ACC112 (cell line): ENCODE measurements at regions not wholly inside any gene's neighbourhood (a gene's known extent, or its start where the extent isn't known, plus 50 kb on each side); places are given as distances from the start of the nearest gene placed in this dataset.

Experiments
- H2AFZ ChIP-seq: fragments of 200-600 bp; sonication (generic); one replicate; pipeline ENCODE4 v1.6.0; 2017; ENCODE audit warnings: antibody characterized with exemption, low read length; ENCODE audit not compliant: unreplicated experiment
- H3K27ac ChIP-seq: fragments of 200-600 bp; sonication (generic); 2 replicates; pipeline ENCODE4 v1.5.1; 2014; ENCODE audit warnings: low read depth, mild to moderate bottlenecking, antibody characterized with exemption, low read length, moderate library complexity
- H3K27me3 ChIP-seq: fragments of 200-600 bp; sonication (generic); 2 replicates; pipeline ENCODE4 v1.6.1; 2014; ENCODE audit warnings: mild to moderate bottlenecking, antibody characterized with exemption, low read length, moderate library complexity, mixed read lengths; ENCODE audit not compliant: insufficient read depth
- H3K36me3 ChIP-seq: fragments of 200-600 bp; sonication (generic); 2 replicates; pipeline ENCODE4 v1.6.1; 2016; ENCODE audit warnings: mild to moderate bottlenecking, antibody characterized with exemption, low read length, moderate library complexity, mixed read lengths; ENCODE audit not compliant: insufficient read depth
- H3K4me1 ChIP-seq: fragments of 200-600 bp; sonication (generic); one replicate; pipeline ENCODE4 v1.6.1; 2016; ENCODE audit warnings: low read length, mixed read lengths; ENCODE audit not compliant: insufficient read depth, unreplicated experiment, control insufficient read depth
- H3K4me3 ChIP-seq: fragments of 200-600 bp; sonication (generic); 2 replicates; pipeline ENCODE4 v1.5.1; 2014; ENCODE audit warnings: mild to moderate bottlenecking, low read depth, low read length
- H3K79me2 ChIP-seq: fragments of 200-600 bp; sonication (generic); one replicate; pipeline ENCODE4 v1.6.0; 2016; ENCODE audit warnings: low read length; ENCODE audit not compliant: control insufficient read depth, unreplicated experiment, insufficient read depth

- no peaks in the 10 kb centered on the region for H3K36me3 ChIP-seq
- H3K27me3 ChIP-seq: peaks cover 22% of the 10 kb centered on the region
- no peaks in the 10 kb centered on the region for H3K4me1 ChIP-seq
- no peak overlapping the region for H3K27ac ChIP-seq
- H2AFZ ChIP-seq: no peak overlapping the region
- no peak overlapping the region for H3K4me3 ChIP-seq
- H3K79me2 ChIP-seq: no peaks in the 10 kb centered on the region
Observed at GRCh38 chr2:199596549-199596948, 138.8 kb upstream of the SATB2 start.

- H2AFZ ChIP-seq: no peak overlapping the region
- no peak overlapping the region for H3K27ac ChIP-seq
- H3K27me3 ChIP-seq: peaks cover 33% of the 10 kb centered on the region
- H3K4me3 ChIP-seq: no peak overlapping the region
- H3K36me3 ChIP-seq: no peaks in the 10 kb centered on the region
- no peaks in the 10 kb centered on the region for H3K79me2 ChIP-seq
- H3K4me1 ChIP-seq: no peaks in the 10 kb centered on the region
Observed at GRCh38 chr2:199594443-199594842, 136.7 kb upstream of the SATB2 start.

- H3K4me3 ChIP-seq: no peak overlapping the region
- peaks cover 44% of the 10 kb centered on the region for H3K27me3 ChIP-seq
- no peak overlapping the region for H3K27ac ChIP-seq
- H3K79me2 ChIP-seq: no peaks in the 10 kb centered on the region
- H2AFZ ChIP-seq: no peak overlapping the region
- H3K36me3 ChIP-seq: no peaks in the 10 kb centered on the region
- H3K4me1 ChIP-seq: no peaks in the 10 kb centered on the region
Observed at GRCh38 chr2:199591826-199592225, 134.1 kb upstream of the SATB2 start.

GRCh38 chr2:199590321-199591203 is 132.8 kb upstream of the SATB2 start:
- no peak overlapping the region for H3K4me3 ChIP-seq
- H3K27me3 ChIP-seq: peaks cover 44% of the 10 kb centered on the region
- H3K4me1 ChIP-seq: no peaks in the 10 kb centered on the region
- no peaks in the 10 kb centered on the region for H3K36me3 ChIP-seq
- H2AFZ ChIP-seq: no peak overlapping the region
- H3K27ac ChIP-seq: no peak overlapping the region
- H3K79me2 ChIP-seq: no peaks in the 10 kb centered on the region

GRCh38 chr2:199589306-199589705 is 131.6 kb upstream of the SATB2 start:
- Histone ChIP-seq H3K36me3 (no peaks in the 10 kb centered on the region), H3K4me3 (no peak overlapping the region), H3K27ac (no peak overlapping the region), H3K79me2 (no peaks in the 10 kb centered on the region), H3K27me3 (peaks cover 44% of the 10 kb centered on the region), H3K4me1 (no peaks in the 10 kb centered on the region), H2AFZ (no peak overlapping the region)

GRCh38 chr2:199588054-199588453 is 130.3 kb upstream of the SATB2 start:
- no peak overlapping the region for H3K4me3 ChIP-seq
- no peaks in the 10 kb centered on the region for H3K79me2 ChIP-seq
- no peak overlapping the region for H3K27ac ChIP-seq
- peaks cover 44% of the 10 kb centered on the region for H3K27me3 ChIP-seq
- H2AFZ ChIP-seq: no peak overlapping the region
- no peaks in the 10 kb centered on the region for H3K36me3 ChIP-seq
- H3K4me1 ChIP-seq: no peaks in the 10 kb centered on the region

GRCh38 chr2:199586646-199587045 is 128.9 kb upstream of the SATB2 start:
- no peak overlapping the region for H3K4me3 ChIP-seq
- no peaks in the 10 kb centered on the region for H3K36me3 ChIP-seq
- H2AFZ ChIP-seq: no peak overlapping the region
- no peaks in the 10 kb centered on the region for H3K4me1 ChIP-seq
- H3K79me2 ChIP-seq: no peaks in the 10 kb centered on the region
- H3K27me3 ChIP-seq: peaks cover 39% of the 10 kb centered on the region
- H3K27ac ChIP-seq: no peak overlapping the region

- Histone ChIP-seq H3K36me3 (no peaks in the 10 kb centered on the region), H3K4me1 (no peaks in the 10 kb centered on the region), H3K4me3 (no peak overlapping the region), H3K27ac (no peak overlapping the region), H2AFZ (no peak overlapping the region), H3K79me2 (no peaks in the 10 kb centered on the region), H3K27me3 (peaks cover 19% of the 10 kb centered on the region; the same call in 1 of the 2 replicates)
Observed at GRCh38 chr2:199583676-199584075, 125.9 kb upstream of the SATB2 start.

- peak overlapping the region; percentile 68 for H3K4me3 ChIP-seq
Observed at GRCh38 chr2:199581935-199582360, 124.2 kb upstream of the SATB2 start.

GRCh38 chr2:199581408-199581807 is 123.7 kb upstream of the SATB2 start:
- Histone ChIP-seq H3K4me1 (no peaks in the 10 kb centered on the region), H2AFZ (peak overlapping the region; percentile 78), H3K27ac (no peak overlapping the region), H3K79me2 (no peaks in the 10 kb centered on the region), H3K4me3 (peak overlapping the region; percentile 68), H3K36me3 (no peaks in the 10 kb centered on the region), H3K27me3 (0 out of 2 replicates have a peak, but pooled peaks cover 4% of the 10 kb centered on the region)

More at GRCh38 chr2:199581935-199582360, 124.2 kb upstream of the SATB2 start:
- Histone ChIP-seq H2AFZ (peak overlapping the region; percentile 78), H3K79me2 (no peaks in the 10 kb centered on the region), H3K27ac (no peak overlapping the region), H3K4me1 (no peaks in the 10 kb centered on the region), H3K27me3 (0 out of 2 replicates have a peak, but pooled peaks cover 4% of the 10 kb centered on the region), H3K36me3 (no peaks in the 10 kb centered on the region)

GRCh38 chr2:199575416-199575815 is 117.7 kb upstream of the SATB2 start:
- H2AFZ ChIP-seq: no peak overlapping the region
- H3K27ac ChIP-seq: no peak overlapping the region
- H3K4me1 ChIP-seq: no peaks in the 10 kb centered on the region
- no peaks in the 10 kb centered on the region for H3K36me3 ChIP-seq
- H3K4me3 ChIP-seq: no peak overlapping the region
- no peaks in the 10 kb centered on the region for H3K79me2 ChIP-seq
- peaks cover 9% of the 10 kb centered on the region; the same call in 1 of the 2 replicates for H3K27me3 ChIP-seq
